HFFc6 (cell line): ENCODE measurements at regions not wholly inside any gene's neighbourhood (a gene's known extent, or its start where the extent isn't known, plus 50 kb on each side); places are given as distances from the start of the nearest gene placed in this dataset.

Source experiments
- DNase-seq: peaks from one replicate; pipeline ENCODE4 v3.0.0-alpha.2; 2018
- H3K27ac Mint-ChIP-seq: 2 replicates; pipeline ENCODE4 v1.8.0; 2020; ENCODE audit warnings: mild to moderate bottlenecking, mixed read lengths
- H3K27me3 Mint-ChIP-seq: 2 replicates; pipeline ENCODE4 v1.8.0; 2021; ENCODE audit warnings: mild to moderate bottlenecking, moderate library complexity, mixed read lengths; ENCODE audit not compliant: insufficient read depth
- H3K36me3 Mint-ChIP-seq: 2 replicates; pipeline ENCODE4 v1.8.0; 2021; ENCODE audit warnings: low read depth, mixed read lengths
- H3K4me1 Mint-ChIP-seq: 2 replicates; pipeline ENCODE4 v1.8.0; 2020; ENCODE audit warnings: low read depth, mixed read lengths
- H3K4me3 Mint-ChIP-seq: 2 replicates; pipeline ENCODE4 v1.8.0; 2020; ENCODE audit warnings: mild to moderate bottlenecking, moderate library complexity, mixed read lengths
- H3K9me3 Mint-ChIP-seq: 2 replicates; pipeline ENCODE4 v1.8.0; 2020; ENCODE audit warnings: mild to moderate bottlenecking, mixed read lengths
- CTCF ChIP-seq: fragments of 200-600 bp; sonication (generic); IDR thresholded peaks from 2 replicates; pipeline ENCODE4 v1.5.0; 2021; ENCODE audit warnings: antibody characterized with exemption, mild to moderate bottlenecking

- DNase-seq = no peak
- H3K9me3 Mint-ChIP-seq = peaks cover 59% of the 10 kb centered on the region
- H3K36me3 Mint-ChIP-seq = no peaks in the 10 kb centered on the region
- H3K27ac Mint-ChIP-seq = no peak overlapping the region
- no peaks in the 10 kb centered on the region for H3K4me1 Mint-ChIP-seq
- no peaks in the 10 kb centered on the region for H3K27me3 Mint-ChIP-seq
- no peak for TF ChIP-seq CTCF
- H3K4me3 Mint-ChIP-seq = no peak overlapping the region
Observed at GRCh38 chr10:130757271-130757670, 554.2 kb downstream of the TCERG1L start.

- no peak for TF ChIP-seq CTCF
- DNase-seq = no peak
- no peak overlapping the region for H3K4me3 Mint-ChIP-seq
- H3K36me3 Mint-ChIP-seq = no peaks in the 10 kb centered on the region
- peaks cover 58% of the 10 kb centered on the region for H3K9me3 Mint-ChIP-seq
- H3K4me1 Mint-ChIP-seq = no peaks in the 10 kb centered on the region
- no peak overlapping the region for H3K27ac Mint-ChIP-seq
- H3K27me3 Mint-ChIP-seq = no peaks in the 10 kb centered on the region
Observed at GRCh38 chr10:130757821-130758489, 553.6 kb downstream of the TCERG1L start.

- no peaks in the 10 kb centered on the region for H3K4me1 Mint-ChIP-seq
- H3K4me3 Mint-ChIP-seq = no peak overlapping the region
- H3K27ac Mint-ChIP-seq = no peak overlapping the region
- no peak for TF ChIP-seq CTCF
- H3K27me3 Mint-ChIP-seq = no peaks in the 10 kb centered on the region
- DNase-seq = no peak
- 0 out of 2 replicates have a peak, but pooled peaks cover 4% of the 10 kb centered on the region for H3K36me3 Mint-ChIP-seq
- peaks cover 59% of the 10 kb centered on the region for H3K9me3 Mint-ChIP-seq
Observed at GRCh38 chr10:130758529-130758928, 553.0 kb downstream of the TCERG1L start.

- Mint-ChIP-seq H3K36me3 (0 out of 2 replicates have a peak, but pooled peaks cover 4% of the 10 kb centered on the region), H3K4me3 (no peak overlapping the region), H3K9me3 (peaks cover 68% of the 10 kb centered on the region), H3K4me1 (no peaks in the 10 kb centered on the region), H3K27me3 (no peaks in the 10 kb centered on the region), H3K27ac (no peak overlapping the region)
- no peak for DNase-seq
- no peak for TF ChIP-seq CTCF
Observed at GRCh38 chr10:130761032-130761575, 550.4 kb downstream of the TCERG1L start.

- 0 out of 2 replicates have a peak, but pooled peaks cover 4% of the 10 kb centered on the region for H3K36me3 Mint-ChIP-seq
- peaks cover 67% of the 10 kb centered on the region for H3K9me3 Mint-ChIP-seq
- H3K27me3 Mint-ChIP-seq = no peaks in the 10 kb centered on the region
- H3K4me3 Mint-ChIP-seq = no peak overlapping the region
- no peak for TF ChIP-seq CTCF
- no peak for DNase-seq
- H3K4me1 Mint-ChIP-seq = no peaks in the 10 kb centered on the region
- H3K27ac Mint-ChIP-seq = no peak overlapping the region
Observed at GRCh38 chr10:130761788-130762301, 549.7 kb downstream of the TCERG1L start.
